NCI-H1436 (cell line): ENCODE measurements at regions not wholly inside any gene's neighbourhood (a gene's known extent, or its start where the extent isn't known, plus 50 kb on each side); places are given as distances from the start of the nearest gene placed in this dataset.
"Not testable (repeated sequence)": the region's sequence is repeated elsewhere in the genome, so short reads cannot be mapped to it uniquely, and the experiment has no call there.

Source experiments
- DNase-seq: peaks from one replicate; lab custom pipeline; 2025; lab: John Stamatoyannopoulos, UW

GRCh38 chr4:149039786-149040185, 597.6 kb upstream of the NR3C2 start:
- DNase-seq, result not testable (repeated sequence)

GRCh38 chr4:149031399-149031798, 589.2 kb upstream of the NR3C2 start:
- DNase-seq, result no peak

GRCh38 chr4:149029056-149029651, 586.9 kb upstream of the NR3C2 start:
- no peak for DNase-seq

GRCh38 chr4:149026696-149027095, 584.5 kb upstream of the NR3C2 start:
- DNase-seq, result no peak

- DNase-seq, result no peak
Measured at GRCh38 chr4:149017002-149017734, 575.0 kb upstream of the NR3C2 start.

- no peak for DNase-seq
Measured at GRCh38 chr4:149009223-149009622, 567.0 kb upstream of the NR3C2 start.

- no peak for DNase-seq
Measured at GRCh38 chr4:149008415-149009025, 566.3 kb upstream of the NR3C2 start.

GRCh38 chr4:149005191-149005590, 563.0 kb upstream of the NR3C2 start:
- DNase-seq, result no peak

- no peak for DNase-seq
Measured at GRCh38 chr4:148999924-149000323, 557.7 kb upstream of the NR3C2 start.

GRCh38 chr4:148998719-148999118, 556.5 kb upstream of the NR3C2 start:
- no peak for DNase-seq

- DNase-seq, result no peak
Measured at GRCh38 chr4:148986951-148987350, 544.7 kb upstream of the NR3C2 start.

GRCh38 chr4:148984951-148985350, 542.7 kb upstream of the NR3C2 start:
- no peak for DNase-seq

- DNase-seq, result no peak
Measured at GRCh38 chr4:148982200-148982599, 540.0 kb upstream of the NR3C2 start.

- DNase-seq, result no peak
Measured at GRCh38 chr4:148980782-148981480, 538.7 kb upstream of the NR3C2 start.

- no peak for DNase-seq
Measured at GRCh38 chr4:148978301-148978700, 536.1 kb upstream of the NR3C2 start.

- no peak for DNase-seq
Measured at GRCh38 chr4:148975464-148975863, 533.2 kb upstream of the NR3C2 start.

GRCh38 chr4:148965080-148965479, 522.9 kb upstream of the NR3C2 start:
- DNase-seq, result no peak

- DNase-seq, result no peak
Measured at GRCh38 chr4:148964456-148964855, 522.2 kb upstream of the NR3C2 start.

GRCh38 chr4:148962539-148963290, 520.5 kb upstream of the NR3C2 start:
- no peak for DNase-seq

- no peak for DNase-seq
Measured at GRCh38 chr4:148961526-148961925, 519.3 kb upstream of the NR3C2 start.

GRCh38 chr4:148958317-148958716, 516.1 kb upstream of the NR3C2 start:
- DNase-seq, result no peak
